DND-41 (cell line): ENCODE measurements at regions not wholly inside any gene's neighbourhood (a gene's known extent, or its start where the extent isn't known, plus 50 kb on each side); places are given as distances from the start of the nearest gene placed in this dataset.

ENCODE experiments used
- EZH2 ChIP-seq: IDR thresholded peaks from 3 replicates; pipeline ENCODE4 v1.6.1; 2012; ENCODE audit warnings: borderline replicate concordance, low read depth, mild to moderate bottlenecking, moderate library complexity, low read length, inconsistent platforms; ENCODE audit not compliant: severe bottlenecking
- TF ChIP-seq, protein P1 (sequence below): IDR thresholded peaks from 2 replicates; pipeline ENCODE4 v1.5.1; 2012; ENCODE audit warnings: borderline replicate concordance, low read length, moderate library complexity, mild to moderate bottlenecking; ENCODE audit not compliant: poor library complexity, severe bottlenecking; ENCODE audit errors: extremely low read depth

DNA sequence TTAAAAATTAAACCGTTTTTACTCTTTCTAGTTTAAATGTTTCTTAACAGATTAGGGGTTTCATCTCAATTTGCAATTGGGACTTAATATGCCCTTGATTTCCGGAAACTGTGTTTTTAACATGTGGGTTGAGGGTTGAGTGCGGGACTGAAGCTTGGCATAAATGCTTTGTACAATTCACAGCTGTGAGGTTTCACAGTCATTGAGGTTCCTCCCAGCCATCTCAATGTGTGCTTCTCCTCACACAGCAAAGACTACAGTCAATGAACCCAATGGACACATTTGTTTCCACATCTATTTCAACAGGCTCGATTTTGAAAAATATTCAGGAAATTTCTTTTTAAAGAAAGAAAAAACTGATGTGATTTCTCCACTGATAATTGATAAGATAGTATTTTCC lies 328.6 kb downstream of the TBC1D4 start:
- TF ChIP-seq, protein P1, sequence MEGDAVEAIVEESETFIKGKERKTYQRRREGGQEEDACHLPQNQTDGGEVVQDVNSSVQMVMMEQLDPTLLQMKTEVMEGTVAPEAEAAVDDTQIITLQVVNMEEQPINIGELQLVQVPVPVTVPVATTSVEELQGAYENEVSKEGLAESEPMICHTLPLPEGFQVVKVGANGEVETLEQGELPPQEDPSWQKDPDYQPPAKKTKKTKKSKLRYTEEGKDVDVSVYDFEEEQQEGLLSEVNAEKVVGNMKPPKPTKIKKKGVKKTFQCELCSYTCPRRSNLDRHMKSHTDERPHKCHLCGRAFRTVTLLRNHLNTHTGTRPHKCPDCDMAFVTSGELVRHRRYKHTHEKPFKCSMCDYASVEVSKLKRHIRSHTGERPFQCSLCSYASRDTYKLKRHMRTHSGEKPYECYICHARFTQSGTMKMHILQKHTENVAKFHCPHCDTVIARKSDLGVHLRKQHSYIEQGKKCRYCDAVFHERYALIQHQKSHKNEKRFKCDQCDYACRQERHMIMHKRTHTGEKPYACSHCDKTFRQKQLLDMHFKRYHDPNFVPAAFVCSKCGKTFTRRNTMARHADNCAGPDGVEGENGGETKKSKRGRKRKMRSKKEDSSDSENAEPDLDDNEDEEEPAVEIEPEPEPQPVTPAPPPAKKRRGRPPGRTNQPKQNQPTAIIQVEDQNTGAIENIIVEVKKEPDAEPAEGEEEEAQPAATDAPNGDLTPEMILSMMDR, result no peak
- TF ChIP-seq EZH2, result no peak
